Muscle of back (tissue), 3 donors: ENCODE measurements at regions not wholly inside any gene's neighbourhood (a gene's known extent, or its start where the extent isn't known, plus 50 kb on each side); places are given as distances from the start of the nearest gene placed in this dataset.
"Not testable (repeated sequence)": the region's sequence is repeated elsewhere in the genome, so short reads cannot be mapped to it uniquely, and the experiment has no call there.

Source experiments
- DNase-seq, 3 donors: peaks; one replicate each; pipeline versions ENCODE4 v3.0.0 to v3.0.0-alpha.2; 2013

GRCh38 chr21:9836547-9836946, 684.8 kb upstream of the TPTE start:
- not testable (repeated sequence) for DNase-seq

GRCh38 chr21:9837001-9837400, 684.4 kb upstream of the TPTE start:
- DNase-seq: not testable (repeated sequence)

- not testable (repeated sequence) for DNase-seq
Measured at GRCh38 chr21:9837526-9837925, 683.9 kb upstream of the TPTE start.

GRCh38 chr21:9837946-9838737, 683.2 kb upstream of the TPTE start:
- DNase-seq: no peak

DNA sequence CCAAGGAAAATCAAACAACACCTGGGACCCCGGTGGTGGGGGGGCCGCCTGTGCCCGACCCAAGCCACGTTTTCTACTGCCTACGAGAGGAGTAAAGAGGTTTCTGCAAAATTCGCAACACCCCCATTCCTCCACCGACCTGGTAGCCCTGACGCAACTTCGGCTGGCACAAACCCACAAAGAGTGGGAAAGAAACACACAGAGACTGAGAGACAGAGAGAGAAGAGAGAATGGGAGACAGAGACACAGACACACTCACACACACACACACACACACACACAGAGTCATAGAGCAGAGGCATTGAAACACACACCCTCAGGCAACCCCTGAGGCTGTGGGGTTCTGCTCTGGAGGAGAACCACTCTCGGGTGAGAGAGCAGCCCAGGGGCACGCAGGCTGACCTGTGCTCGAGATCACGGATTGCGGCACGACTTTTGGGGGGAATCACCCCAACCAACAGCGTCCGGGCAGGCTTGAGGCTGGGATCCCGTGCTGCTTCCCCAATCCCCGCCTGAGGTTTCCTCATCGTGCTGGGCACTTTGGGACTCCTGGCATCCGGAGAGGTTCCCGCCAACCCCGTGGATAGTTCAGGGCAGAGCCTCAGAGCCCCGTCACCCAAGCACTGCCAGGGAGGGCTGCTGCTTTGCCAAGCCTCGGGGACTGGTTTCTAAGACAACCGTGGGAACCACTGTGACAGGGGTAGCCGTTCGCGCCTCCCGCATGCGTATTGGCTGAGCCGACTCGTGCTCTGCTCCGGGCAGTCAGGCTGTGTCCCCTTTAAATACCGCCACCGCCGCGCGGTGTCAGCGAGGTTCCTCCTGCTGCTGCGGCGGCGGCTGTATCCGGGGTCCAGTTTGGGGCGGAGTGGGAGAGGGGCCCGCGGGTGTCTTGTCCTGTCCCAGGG, 682.4 kb upstream of the TPTE start:
- DNase-seq: peak in 1 of 3 donors; percentile 7

- DNase-seq: not testable (repeated sequence)
Measured at GRCh38 chr21:9844106-9844505, 677.3 kb upstream of the TPTE start.

DNA sequence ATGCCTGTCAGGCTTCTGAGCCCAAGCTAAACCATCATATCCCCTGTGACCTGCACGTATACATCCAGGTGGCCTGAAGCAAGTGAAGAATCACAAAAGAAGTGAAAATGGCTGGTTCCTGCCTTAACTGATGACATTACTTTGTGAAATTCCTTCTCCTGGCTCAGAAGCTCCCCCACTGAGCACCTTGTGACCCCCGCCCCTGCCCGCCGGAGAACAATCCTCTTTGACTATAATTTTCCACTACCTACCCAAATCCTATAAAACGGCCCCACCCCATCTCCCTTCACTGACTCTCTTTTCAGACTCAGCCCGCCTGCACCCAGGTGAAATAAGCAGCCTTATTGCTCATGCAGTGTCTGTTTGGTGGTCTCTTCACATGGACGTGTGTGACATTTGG, 673.9 kb upstream of the TPTE start:
- DNase-seq: not testable (repeated sequence)

DNA sequence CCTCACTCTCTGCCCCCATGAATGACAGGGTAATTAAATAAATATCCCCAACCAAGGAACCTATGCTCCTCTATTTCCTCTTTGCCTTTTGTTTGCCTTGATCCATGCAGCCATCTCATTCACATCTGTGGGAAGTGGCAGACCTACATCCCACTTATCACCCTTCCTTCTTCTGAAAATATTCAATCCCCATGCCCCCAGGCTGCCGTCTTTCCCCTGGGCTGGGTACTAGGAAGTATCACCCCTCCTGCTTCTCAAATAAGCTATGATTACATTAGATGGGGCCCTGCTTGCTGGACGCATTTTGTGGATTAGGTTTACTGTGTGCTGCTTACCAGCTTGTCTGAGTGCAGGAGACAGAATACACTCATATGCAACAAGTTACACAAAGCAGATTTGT, 670.2 kb upstream of the TPTE start:
- DNase-seq: not testable (repeated sequence)

- DNase-seq: not testable (repeated sequence)
Measured at GRCh38 chr21:9851695-9852094, 669.7 kb upstream of the TPTE start.

- not testable (repeated sequence) for DNase-seq
Measured at GRCh38 chr21:9857563-9857962, 663.8 kb upstream of the TPTE start.

DNA sequence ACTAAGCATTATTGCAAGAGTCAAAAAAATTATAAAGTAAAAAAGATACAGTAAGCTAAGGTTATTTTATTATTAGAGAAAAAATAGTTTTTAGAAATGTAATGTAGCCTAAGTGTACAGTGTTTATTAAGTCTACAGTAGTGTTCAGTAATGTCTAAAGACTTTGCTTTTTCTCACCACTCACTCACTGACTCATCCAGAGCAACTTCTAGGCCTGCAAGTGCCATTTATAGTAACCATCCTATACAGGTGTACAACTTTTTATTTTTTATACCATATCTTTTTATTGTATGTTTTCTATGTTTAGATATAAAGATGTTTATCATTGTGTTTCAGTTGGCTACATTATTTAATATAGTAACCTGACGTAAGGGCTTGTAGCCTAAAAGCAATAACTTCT, 661.5 kb upstream of the TPTE start:
- not testable (repeated sequence) for DNase-seq

- not testable (repeated sequence) for DNase-seq
Measured at GRCh38 chr21:9862456-9862855, 658.9 kb upstream of the TPTE start.

GRCh38 chr21:9867815-9868214, 653.6 kb upstream of the TPTE start:
- not testable (repeated sequence) for DNase-seq

DNA sequence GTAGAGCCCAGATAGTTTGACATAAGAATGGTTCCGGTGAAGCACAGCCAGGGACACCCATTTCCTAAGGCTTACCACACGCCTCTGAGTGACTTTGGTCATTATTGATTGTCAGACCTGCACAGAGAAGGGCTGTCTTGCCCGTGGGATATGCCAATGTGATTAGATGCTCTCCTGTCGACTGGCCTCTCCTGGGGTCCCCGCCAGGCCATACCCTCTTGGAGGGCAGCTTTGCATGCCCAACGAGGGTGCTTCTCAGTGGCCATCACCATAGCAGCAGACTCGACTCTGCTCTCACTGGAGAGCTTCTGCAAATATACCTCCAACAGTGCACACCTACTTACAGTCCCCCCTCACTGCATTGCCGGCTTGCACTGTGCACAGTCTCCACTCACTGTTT, 648.3 kb upstream of the TPTE start:
- not testable (repeated sequence) for DNase-seq

GRCh38 chr21:9874136-9874535, 647.2 kb upstream of the TPTE start:
- DNase-seq: not testable (repeated sequence)

- DNase-seq: not testable (repeated sequence)
Measured at GRCh38 chr21:9881430-9881829, 640.0 kb upstream of the TPTE start.

DNA sequence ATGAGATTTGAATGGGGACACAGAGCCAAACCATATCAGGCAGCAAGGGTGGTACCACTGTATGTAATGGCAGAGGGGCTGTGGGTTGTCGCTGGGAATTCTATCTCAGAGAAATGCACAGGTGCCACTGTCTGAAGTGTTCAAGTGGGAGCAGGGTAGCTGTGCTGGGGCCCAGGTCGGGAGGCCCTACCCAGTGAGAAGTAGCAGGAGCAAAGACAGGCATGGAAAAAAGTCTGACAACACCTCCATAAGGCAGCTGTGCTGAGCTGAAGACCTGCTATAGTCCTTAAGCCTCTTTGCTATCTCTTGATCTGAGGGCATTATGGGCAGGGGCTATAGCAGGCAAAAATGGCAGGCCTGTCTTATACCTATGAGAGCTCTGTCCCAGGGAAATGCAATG, 638.3 kb upstream of the TPTE start:
- DNase-seq: not testable (repeated sequence)

DNA sequence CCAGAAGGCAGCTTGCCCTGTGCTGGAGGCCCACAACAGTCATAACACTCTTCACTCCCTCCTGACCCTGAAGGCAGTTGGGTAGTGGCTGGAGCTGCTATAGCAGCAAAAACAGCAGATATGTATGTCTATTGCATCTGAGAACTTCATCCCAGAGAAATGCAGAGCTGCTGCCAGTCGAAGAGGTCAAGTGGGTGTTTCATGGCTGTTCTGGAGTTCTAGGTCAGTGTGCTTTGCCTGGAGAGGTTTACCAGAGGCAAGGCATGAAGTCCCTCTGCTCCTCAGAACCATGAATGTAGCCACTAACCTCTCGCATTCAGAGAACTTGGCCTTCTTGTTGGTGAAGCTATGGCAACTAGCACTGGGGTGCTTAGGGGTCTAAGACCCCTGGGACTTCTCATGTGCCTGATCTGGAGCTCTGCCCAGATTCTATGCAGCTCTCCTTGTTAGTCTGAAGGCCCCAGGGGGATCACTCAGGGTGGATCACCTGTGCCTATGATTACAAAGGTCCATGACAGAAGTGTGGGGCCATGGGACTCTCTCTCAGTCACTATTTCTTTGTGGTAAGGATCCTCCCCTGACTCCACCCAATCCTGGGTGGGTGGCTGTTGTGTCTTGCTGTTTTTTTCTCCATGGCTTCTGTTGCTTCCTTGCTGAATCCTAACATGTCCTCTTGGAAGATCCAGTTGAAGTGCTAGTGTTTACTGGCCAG, 637.7 kb upstream of the TPTE start:
- DNase-seq: not testable (repeated sequence)

DNA sequence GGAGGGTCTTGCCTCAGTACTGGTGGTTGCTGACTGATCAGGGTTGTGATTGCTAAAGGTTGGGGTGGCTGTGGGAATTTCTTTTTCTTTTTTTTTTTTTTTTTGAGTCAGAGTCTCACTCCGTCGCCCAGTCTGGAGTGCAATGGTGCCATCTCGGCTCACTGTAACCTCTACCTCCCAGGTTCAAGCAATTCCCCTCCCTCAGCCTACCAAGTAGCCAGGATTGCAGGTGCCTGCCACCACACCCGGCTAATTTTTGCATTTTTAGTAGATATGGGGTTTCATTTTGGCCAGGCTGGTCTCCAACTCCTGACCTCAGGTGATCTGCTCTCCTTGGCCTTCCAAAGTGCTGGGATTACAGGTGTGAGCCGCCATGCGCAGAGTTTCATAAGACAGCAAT, 632.9 kb upstream of the TPTE start:
- not testable (repeated sequence) for DNase-seq

DNA sequence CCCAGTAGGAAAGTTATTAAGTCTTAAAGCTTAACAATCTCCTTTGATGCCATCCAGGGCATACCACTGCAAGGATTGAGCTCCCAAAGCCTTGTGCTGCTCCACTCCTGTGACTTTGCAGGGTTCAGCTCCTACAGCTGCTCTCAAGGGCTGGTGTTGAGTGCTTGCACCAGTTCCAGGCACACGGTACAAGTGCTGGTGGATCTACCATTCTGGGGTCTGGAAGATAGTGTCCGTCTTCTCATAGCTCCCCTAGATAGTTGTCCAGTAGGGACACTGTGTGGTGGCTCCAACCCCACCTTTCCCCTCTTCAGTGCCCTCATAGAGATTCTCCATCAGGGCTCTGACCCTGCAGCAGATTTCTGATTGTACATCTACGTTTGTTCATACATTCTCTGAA, 617.8 kb upstream of the TPTE start:
- DNase-seq: not testable (repeated sequence)

GRCh38 chr21:9914135-9914534, 607.2 kb upstream of the TPTE start:
- not testable (repeated sequence) for DNase-seq

- not testable (repeated sequence) for DNase-seq
Measured at GRCh38 chr21:9919446-9919845, 601.9 kb upstream of the TPTE start.
